ENCODE measurements at regions not wholly inside any gene's neighbourhood (a gene's known extent, or its start where the extent isn't known, plus 50 kb on each side); places are given as distances from the start of the nearest gene placed in this dataset.

- TF ChIP-seq ZNF8 (CRISPR knock-in tag; IDR thresholded peaks at IDR 0.05): no peak
- no peak for TF ChIP-seq BACH2 (CRISPR knock-in tag; IDR thresholded peaks at IDR 0.05; ENCODE audit: borderline replicate concordance)
- TF ChIP-seq CSRNP3 (CRISPR knock-in tag; IDR thresholded peaks at IDR 0.05): no peak
- TF ChIP-seq ZFP3 (CRISPR knock-in tag; IDR thresholded peaks at IDR 0.05): no peak
- TF ChIP-seq ISL1 (CRISPR knock-in tag; IDR thresholded peaks at IDR 0.05): no peak
- no peak for TF ChIP-seq CSDC2 (CRISPR knock-in tag; IDR thresholded peaks at IDR 0.05)
- TF ChIP-seq GLIS3 (CRISPR knock-in tag; IDR thresholded peaks at IDR 0.05): no peak
- TF ChIP-seq ARNTL (CRISPR knock-in tag; IDR thresholded peaks at IDR 0.05; ENCODE audit: borderline replicate concordance, low read depth): no peak
- no peak for TF ChIP-seq ZFP30 (CRISPR knock-in tag; IDR thresholded peaks at IDR 0.05)
- TF ChIP-seq OSR1 (CRISPR knock-in tag; IDR thresholded peaks at IDR 0.05): no peak
- no peak for TF ChIP-seq TSHZ2 (CRISPR knock-in tag; IDR thresholded peaks at IDR 0.05)
- TF ChIP-seq RARB (CRISPR knock-in tag; IDR thresholded peaks at IDR 0.05): no peak
- TF ChIP-seq ZNF565 (CRISPR knock-in tag; conservative IDR thresholded peaks at IDR 0.05; ENCODE audit: low read depth): no peak
- TF ChIP-seq PATZ1 (CRISPR knock-in tag; IDR thresholded peaks at IDR 0.05; ENCODE audit: borderline replicate concordance): no peak
- TF ChIP-seq PPARA (CRISPR knock-in tag; IDR thresholded peaks at IDR 0.05; ENCODE audit: borderline replicate concordance): no peak
- TF ChIP-seq, protein P1, sequence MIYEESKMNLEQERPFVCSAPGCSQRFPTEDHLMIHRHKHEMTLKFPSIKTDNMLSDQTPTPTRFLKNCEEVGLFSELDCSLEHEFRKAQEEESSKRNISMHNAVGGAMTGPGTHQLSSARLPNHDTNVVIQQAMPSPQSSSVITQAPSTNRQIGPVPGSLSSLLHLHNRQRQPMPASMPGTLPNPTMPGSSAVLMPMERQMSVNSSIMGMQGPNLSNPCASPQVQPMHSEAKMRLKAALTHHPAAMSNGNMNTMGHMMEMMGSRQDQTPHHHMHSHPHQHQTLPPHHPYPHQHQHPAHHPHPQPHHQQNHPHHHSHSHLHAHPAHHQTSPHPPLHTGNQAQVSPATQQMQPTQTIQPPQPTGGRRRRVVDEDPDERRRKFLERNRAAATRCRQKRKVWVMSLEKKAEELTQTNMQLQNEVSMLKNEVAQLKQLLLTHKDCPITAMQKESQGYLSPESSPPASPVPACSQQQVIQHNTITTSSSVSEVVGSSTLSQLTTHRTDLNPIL (CRISPR knock-in tag; IDR thresholded peaks at IDR 0.05; ENCODE audit: low read depth): no peak
- no peak for ATAC-seq
Observed at GRCh38 chr7:86925221-86925620, 134.2 kb downstream of the ELAPOR2 start.

DNA sequence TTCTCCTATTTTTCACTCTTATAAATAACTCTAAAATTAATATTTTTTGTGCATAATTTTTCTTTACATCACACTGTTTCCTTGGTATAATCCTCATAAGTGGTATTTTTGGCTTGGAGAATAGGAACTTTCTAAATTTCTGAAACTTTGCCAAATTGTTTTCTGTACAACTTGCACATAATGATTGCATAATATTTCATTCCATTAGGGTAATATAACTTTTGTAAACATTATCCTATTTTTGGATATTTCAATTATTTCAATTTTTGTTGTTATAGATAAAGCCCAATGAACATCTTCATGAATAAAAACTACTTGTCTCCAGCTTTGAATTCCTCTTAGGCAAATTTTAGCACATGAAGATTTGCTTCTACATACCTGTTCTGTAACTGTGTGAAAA, 135.9 kb downstream of the ELAPOR2 start:
- TF ChIP-seq TOX (CRISPR knock-in tag; IDR thresholded peaks at IDR 0.05; ENCODE audit: borderline replicate concordance) (no peak), ARNTL (CRISPR knock-in tag; IDR thresholded peaks at IDR 0.05; ENCODE audit: borderline replicate concordance, low read depth) (no peak), GLIS3 (CRISPR knock-in tag; IDR thresholded peaks at IDR 0.05) (no peak), ZFP3 (CRISPR knock-in tag; IDR thresholded peaks at IDR 0.05) (no peak), BACH2 (CRISPR knock-in tag; IDR thresholded peaks at IDR 0.05; ENCODE audit: borderline replicate concordance) (no peak), ZC3H10 (CRISPR knock-in tag; IDR thresholded peaks at IDR 0.05) (no peak), ZNF70 (CRISPR knock-in tag; IDR thresholded peaks at IDR 0.05) (no peak), CSRNP3 (CRISPR knock-in tag; IDR thresholded peaks at IDR 0.05) (no peak), PATZ1 (CRISPR knock-in tag; IDR thresholded peaks at IDR 0.05; ENCODE audit: borderline replicate concordance) (no peak), ZNF8 (CRISPR knock-in tag; IDR thresholded peaks at IDR 0.05) (no peak), CSDC2 (CRISPR knock-in tag; IDR thresholded peaks at IDR 0.05) (no peak), SNAI2 (CRISPR knock-in tag; IDR thresholded peaks at IDR 0.05) (no peak), OSR1 (CRISPR knock-in tag; IDR thresholded peaks at IDR 0.05) (no peak), ISL1 (CRISPR knock-in tag; IDR thresholded peaks at IDR 0.05) (no peak), ZNF565 (CRISPR knock-in tag; conservative IDR thresholded peaks at IDR 0.05; ENCODE audit: low read depth) (no peak), TCF4 (CRISPR knock-in tag; IDR thresholded peaks at IDR 0.05; ENCODE audit: borderline replicate concordance) (no peak), RARB (CRISPR knock-in tag; IDR thresholded peaks at IDR 0.05) (no peak)
- TF ChIP-seq, protein P1 (CRISPR knock-in tag; IDR thresholded peaks at IDR 0.05; ENCODE audit: low read depth): no peak
- TF ChIP-seq, protein P2, sequence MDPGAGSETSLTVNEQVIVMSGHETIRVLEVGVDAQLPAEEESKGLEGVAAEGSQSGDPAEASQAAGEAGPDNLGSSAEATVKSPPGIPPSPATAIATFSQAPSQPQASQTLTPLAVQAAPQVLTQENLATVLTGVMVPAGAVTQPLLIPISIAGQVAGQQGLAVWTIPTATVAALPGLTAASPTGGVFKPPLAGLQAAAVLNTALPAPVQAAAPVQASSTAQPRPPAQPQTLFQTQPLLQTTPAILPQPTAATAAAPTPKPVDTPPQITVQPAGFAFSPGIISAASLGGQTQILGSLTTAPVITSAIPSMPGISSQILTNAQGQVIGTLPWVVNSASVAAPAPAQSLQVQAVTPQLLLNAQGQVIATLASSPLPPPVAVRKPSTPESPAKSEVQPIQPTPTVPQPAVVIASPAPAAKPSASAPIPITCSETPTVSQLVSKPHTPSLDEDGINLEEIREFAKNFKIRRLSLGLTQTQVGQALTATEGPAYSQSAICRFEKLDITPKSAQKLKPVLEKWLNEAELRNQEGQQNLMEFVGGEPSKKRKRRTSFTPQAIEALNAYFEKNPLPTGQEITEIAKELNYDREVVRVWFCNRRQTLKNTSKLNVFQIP (CRISPR knock-in tag; IDR thresholded peaks at IDR 0.05; ENCODE audit: borderline replicate concordance, low read depth): no peak
- no peak for ATAC-seq
